ENCODE measurements at regions not wholly inside any gene's neighbourhood (a gene's known extent, or its start where the extent isn't known, plus 50 kb on each side); places are given as distances from the start of the nearest gene placed in this dataset.
"Not testable (repeated sequence)": the region's sequence is repeated elsewhere in the genome, so short reads cannot be mapped to it uniquely, and the experiment has no call there.

GRCh38 chr20:48148020-48148419 lies 362.7 kb upstream of the SULF2 start:
- H3K9me3 Mint-ChIP-seq, result no peaks in the 10 kb centered on the region
- no peaks in the 10 kb centered on the region for H3K36me3 Mint-ChIP-seq
- H3K4me1 Mint-ChIP-seq, result no peaks in the 10 kb centered on the region
- no peak for DNase-seq
- H3K27me3 Mint-ChIP-seq (ENCODE audit: low read depth in 3 of 3), result peaks cover 4 to 5% (median 5%) of the 10 kb centered on the region in 3 donors
- no peak overlapping the region for H3K27ac Mint-ChIP-seq
- no peak overlapping the region for H3K4me3 Mint-ChIP-seq

GRCh38 chr20:48147311-48147710 lies 362.0 kb upstream of the SULF2 start:
- no peak overlapping the region for H3K4me3 Mint-ChIP-seq
- H3K36me3 Mint-ChIP-seq, result no peaks in the 10 kb centered on the region
- peaks cover 3 to 8% (median 5%) of the 10 kb centered on the region in 3 donors for H3K27me3 Mint-ChIP-seq (ENCODE audit: low read depth in 3 of 3)
- no peak overlapping the region for H3K27ac Mint-ChIP-seq
- no peaks in the 10 kb centered on the region for H3K4me1 Mint-ChIP-seq
- H3K9me3 Mint-ChIP-seq, result no peaks in the 10 kb centered on the region
- no peak for DNase-seq

- no peak overlapping the region for H3K4me3 Mint-ChIP-seq
- no peak overlapping the region for H3K27ac Mint-ChIP-seq
- no peaks in the 10 kb centered on the region for H3K4me1 Mint-ChIP-seq
- no peak for DNase-seq
- H3K9me3 Mint-ChIP-seq, result no peaks in the 10 kb centered on the region
- H3K36me3 Mint-ChIP-seq, result no peaks in the 10 kb centered on the region
- peaks cover 2 to 8% (median 5%) of the 10 kb centered on the region in 3 donors for H3K27me3 Mint-ChIP-seq (ENCODE audit: low read depth in 3 of 3)
Measured at GRCh38 chr20:48146877-48147276, 361.6 kb upstream of the SULF2 start.

- Mint-ChIP-seq H3K27me3 (ENCODE audit: low read depth in 3 of 3) (peaks cover 2 to 8% (median 5%) of the 10 kb centered on the region in 3 donors), H3K9me3 (no peaks in the 10 kb centered on the region), H3K27ac (no peak overlapping the region), H3K36me3 (no peaks in the 10 kb centered on the region), H3K4me1 (no peaks in the 10 kb centered on the region), H3K4me3 (no peak overlapping the region)
- no peak for DNase-seq
Measured at GRCh38 chr20:48146308-48146707, 361.0 kb upstream of the SULF2 start.

GRCh38 chr20:48143435-48144081 lies 358.3 kb upstream of the SULF2 start:
- Mint-ChIP-seq H3K36me3 (no peaks in the 10 kb centered on the region), H3K9me3 (no peaks in the 10 kb centered on the region), H3K27me3 (ENCODE audit: low read depth in 3 of 3) (peaks cover 3 to 11% (median 5%) of the 10 kb centered on the region in 3 donors), H3K4me3 (no peak overlapping the region), H3K27ac (no peak overlapping the region), H3K4me1 (no peaks in the 10 kb centered on the region)
- no peak for DNase-seq

GRCh38 chr20:48142516-48142773 lies 357.2 kb upstream of the SULF2 start:
- no peak for DNase-seq
- Mint-ChIP-seq H3K36me3 (no peaks in the 10 kb centered on the region), H3K27ac (no peak overlapping the region), H3K4me3 (no peak overlapping the region), H3K9me3 (no peaks in the 10 kb centered on the region), H3K4me1 (no peaks in the 10 kb centered on the region), H3K27me3 (ENCODE audit: low read depth in 3 of 3) (peaks cover 2 to 11% (median 6%) of the 10 kb centered on the region in 3 donors)

GRCh38 chr20:48141660-48142515 lies 356.6 kb upstream of the SULF2 start:
- H3K27me3 Mint-ChIP-seq (ENCODE audit: low read depth in 3 of 3), result peaks cover 2 to 7% (median 7%) of the 10 kb centered on the region in 3 donors
- no peaks in the 10 kb centered on the region for H3K36me3 Mint-ChIP-seq
- H3K4me3 Mint-ChIP-seq, result no peak overlapping the region
- H3K4me1 Mint-ChIP-seq, result no peaks in the 10 kb centered on the region
- no peaks in the 10 kb centered on the region for H3K9me3 Mint-ChIP-seq
- H3K27ac Mint-ChIP-seq, result no peak overlapping the region
- no peak for DNase-seq

- Mint-ChIP-seq H3K27ac (no peak overlapping the region), H3K9me3 (no peaks in the 10 kb centered on the region), H3K4me3 (no peak overlapping the region), H3K4me1 (no peaks in the 10 kb centered on the region), H3K27me3 (ENCODE audit: low read depth in 3 of 3) (peaks cover 7 to 10% (median 7%) of the 10 kb centered on the region in 3 donors), H3K36me3 (no peaks in the 10 kb centered on the region)
- no peak for DNase-seq
Measured at GRCh38 chr20:48139262-48140041, 354.2 kb upstream of the SULF2 start.

- Mint-ChIP-seq H3K36me3 (no peaks in the 10 kb centered on the region), H3K4me3 (no peak overlapping the region), H3K9me3 (peaks cover 0 to 9% (median 2%) of the 10 kb centered on the region in 6 donors), H3K4me1 (no peaks in the 10 kb centered on the region), H3K27ac (no peak overlapping the region), H3K27me3 (ENCODE audit: low read depth in 3 of 3) (peaks cover 2 to 16% (median 4%) of the 10 kb centered on the region in 3 donors)
- no peak for DNase-seq
Measured at GRCh38 chr20:48132834-48133233, 347.6 kb upstream of the SULF2 start.

- H3K9me3 Mint-ChIP-seq, result peaks cover 0 to 9% (median 2%) of the 10 kb centered on the region in 6 donors
- no peak for DNase-seq
- no peaks in the 10 kb centered on the region for H3K36me3 Mint-ChIP-seq
- H3K4me3 Mint-ChIP-seq, result no peak overlapping the region
- H3K27me3 Mint-ChIP-seq (ENCODE audit: low read depth in 3 of 3), result peaks cover 0 to 16% (median 4%) of the 10 kb centered on the region in 3 donors
- H3K27ac Mint-ChIP-seq, result no peak overlapping the region
- no peaks in the 10 kb centered on the region for H3K4me1 Mint-ChIP-seq
Measured at GRCh38 chr20:48131581-48131980, 346.3 kb upstream of the SULF2 start.

GRCh38 chr20:48129345-48129942 lies 344.2 kb upstream of the SULF2 start:
- H3K4me1 Mint-ChIP-seq, result no peaks in the 10 kb centered on the region
- H3K36me3 Mint-ChIP-seq, result no peaks in the 10 kb centered on the region
- H3K9me3 Mint-ChIP-seq, result peaks cover 0 to 9% (median 2%) of the 10 kb centered on the region in 6 donors
- H3K4me3 Mint-ChIP-seq, result no peak overlapping the region
- H3K27me3 Mint-ChIP-seq (ENCODE audit: low read depth in 3 of 3), result peaks cover 0 to 14% (median 2%) of the 10 kb centered on the region in 3 donors
- no peak overlapping the region for H3K27ac Mint-ChIP-seq
- DNase-seq, result no peak

GRCh38 chr20:48128436-48128835 lies 343.2 kb upstream of the SULF2 start:
- H3K27me3 Mint-ChIP-seq (ENCODE audit: low read depth in 3 of 3), result peaks cover 0 to 11% (median 2%) of the 10 kb centered on the region in 3 donors
- no peaks in the 10 kb centered on the region for H3K4me1 Mint-ChIP-seq
- H3K27ac Mint-ChIP-seq, result no peak overlapping the region
- no peak for DNase-seq
- H3K9me3 Mint-ChIP-seq, result peaks cover 0 to 9% (median 2%) of the 10 kb centered on the region in 6 donors
- no peaks in the 10 kb centered on the region for H3K36me3 Mint-ChIP-seq
- H3K4me3 Mint-ChIP-seq, result no peak overlapping the region

- H3K36me3 Mint-ChIP-seq; H3K9me3 Mint-ChIP-seq; H3K27ac Mint-ChIP-seq; H3K27me3 Mint-ChIP-seq (ENCODE audit: low read depth in 3 of 3); H3K4me1 Mint-ChIP-seq; DNase-seq; H3K4me3 Mint-ChIP-seq: not testable (repeated sequence)
Measured at GRCh38 chr20:48127964-48128363, 342.7 kb upstream of the SULF2 start.

- H3K36me3 Mint-ChIP-seq; DNase-seq; H3K27ac Mint-ChIP-seq; H3K9me3 Mint-ChIP-seq; H3K4me1 Mint-ChIP-seq; H3K4me3 Mint-ChIP-seq; H3K27me3 Mint-ChIP-seq (ENCODE audit: low read depth in 3 of 3): not testable (repeated sequence)
Measured at GRCh38 chr20:48127133-48127532, 341.9 kb upstream of the SULF2 start.

Measured in immature natural killer cell (primary cell).